Fibroblast of the aortic adventitia (primary cell): ENCODE measurements at regions not wholly inside any gene's neighbourhood (a gene's known extent, or its start where the extent isn't known, plus 50 kb on each side); places are given as distances from the start of the nearest gene placed in this dataset.

Experiments
- DNase-seq: peaks from one replicate; pipeline ENCODE4 v3.0.0-alpha.2; 2010; ENCODE audit warnings: low read depth
- H3K4me3 ChIP-seq: 2 replicates; pipeline ENCODE4 v1.5.1; 2011; ENCODE audit warnings: low read depth, mild to moderate bottlenecking, control low read depth, low read length, moderate library complexity
- CTCF ChIP-seq: IDR thresholded peaks from 2 replicates; pipeline ENCODE4 v1.5.1; 2011; ENCODE audit warnings: mild to moderate bottlenecking, low read length, control low read depth, inconsistent platforms; ENCODE audit not compliant: insufficient read depth

- no peak for DNase-seq
- H3K4me3 ChIP-seq = no peak overlapping the region
- TF ChIP-seq CTCF = no peak
Observed at GRCh38 chr1:118503752-118504151, 318.7 kb upstream of the SPAG17 start.

GRCh38 chr1:118494998-118495397 lies 310.0 kb upstream of the SPAG17 start:
- TF ChIP-seq CTCF = no peak
- no peak overlapping the region for H3K4me3 ChIP-seq
- no peak for DNase-seq

- no peak for TF ChIP-seq CTCF
- no peak for DNase-seq
- no peak overlapping the region for H3K4me3 ChIP-seq
Observed at GRCh38 chr1:118488787-118489186, 303.8 kb upstream of the SPAG17 start.

- no peak for DNase-seq
- H3K4me3 ChIP-seq = no peak overlapping the region
- no peak for TF ChIP-seq CTCF
Observed at GRCh38 chr1:118487932-118488331, 302.9 kb upstream of the SPAG17 start.

- TF ChIP-seq CTCF = no peak
- no peak overlapping the region for H3K4me3 ChIP-seq
- no peak for DNase-seq
Observed at GRCh38 chr1:118487091-118487490, 302.1 kb upstream of the SPAG17 start.

- TF ChIP-seq CTCF = no peak
- no peak overlapping the region for H3K4me3 ChIP-seq
- no peak for DNase-seq
Observed at GRCh38 chr1:118486199-118486598, 301.2 kb upstream of the SPAG17 start.

GRCh38 chr1:118485757-118486156 lies 300.7 kb upstream of the SPAG17 start:
- TF ChIP-seq CTCF = no peak
- no peak for DNase-seq

More at GRCh38 chr1:118485757-118486156, 300.7 kb upstream of the SPAG17 start:
- no peak overlapping the region for H3K4me3 ChIP-seq
